Skeletal muscle tissue (tissue), 3 donors: ENCODE measurements at regions not wholly inside any gene's neighbourhood (a gene's known extent, or its start where the extent isn't known, plus 50 kb on each side); places are given as distances from the start of the nearest gene placed in this dataset.

ENCODE experiments used
- H3K27ac ChIP-seq: one replicate; pipeline ENCODE4 v1.7.0; 2013; ENCODE audit warnings: mild to moderate bottlenecking, low read depth, low read length, inconsistent platforms
- H3K27me3 ChIP-seq, 3 donors: one replicate each; pipeline ENCODE4 v1.7.0; 2013; ENCODE audit warnings: low read length in 3 of 3; ENCODE audit not compliant: control insufficient read depth in 3 of 3, insufficient read depth in 3 of 3
- H3K36me3 ChIP-seq, 3 donors: one replicate each; pipeline ENCODE4 v1.7.0; 2013; ENCODE audit warnings: low read length in 3 of 3; ENCODE audit not compliant: control insufficient read depth in 3 of 3, insufficient read depth in 3 of 3
- H3K4me1 ChIP-seq, 3 donors: one replicate each; pipeline ENCODE4 v1.7.0; 2013; ENCODE audit warnings: low read length in 3 of 3, mild to moderate bottlenecking in 3 of 3; ENCODE audit not compliant: control insufficient read depth in 3 of 3, insufficient read depth in 3 of 3
- H3K4me3 ChIP-seq, 3 donors: one replicate each; pipeline ENCODE4 v1.7.0; 2013; ENCODE audit warnings: low read length in 3 of 3
- H3K9ac ChIP-seq, 3 donors: one replicate each; pipeline ENCODE4 v1.7.0; 2013; ENCODE audit warnings: low read length in 3 of 3, mild to moderate bottlenecking in 3 of 3, moderate library complexity in 2 of 3, low read depth in 1 of 3
- H3K9me3 ChIP-seq, 3 donors: one replicate each; pipeline ENCODE4 v1.7.0; 2013; ENCODE audit warnings: low read length in 3 of 3; ENCODE audit not compliant: control insufficient read depth in 3 of 3
- donor health status: Osteomylitis.

DNA sequence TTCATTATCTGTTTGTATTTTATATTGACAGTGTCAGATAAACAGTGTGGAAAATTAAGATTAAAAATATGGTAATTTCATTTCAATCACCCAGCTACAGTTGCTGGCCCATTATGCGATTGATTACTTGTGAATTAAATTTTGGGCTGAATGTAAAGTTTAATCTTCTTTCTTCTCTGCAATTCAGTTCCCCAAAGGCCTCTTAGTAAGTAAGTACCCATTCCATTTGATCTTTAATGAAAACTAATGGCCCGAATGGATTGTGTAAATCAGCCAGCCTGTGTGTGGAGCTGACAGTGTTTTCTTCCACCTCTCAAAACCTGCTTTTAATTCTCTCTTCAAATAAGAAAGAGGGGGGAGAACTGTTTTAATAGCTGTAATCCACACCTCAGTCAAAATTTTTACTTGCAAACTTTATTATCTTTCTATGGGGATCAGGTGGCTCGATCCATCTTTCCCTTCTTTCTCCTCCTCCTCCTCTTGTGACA lies 307.1 kb downstream of the IL20RB start:
- Histone ChIP-seq H3K27me3 (peaks cover 0 to 2% (median 0%) of the 10 kb centered on the region in 3 donors), H3K9me3 (no peaks in the 10 kb centered on the region), H3K4me3 (no peak overlapping the region), H3K9ac (no peak overlapping the region), H3K27ac (no peak overlapping the region), H3K36me3 (no peaks in the 10 kb centered on the region), H3K4me1 (no peaks in the 10 kb centered on the region)

DNA sequence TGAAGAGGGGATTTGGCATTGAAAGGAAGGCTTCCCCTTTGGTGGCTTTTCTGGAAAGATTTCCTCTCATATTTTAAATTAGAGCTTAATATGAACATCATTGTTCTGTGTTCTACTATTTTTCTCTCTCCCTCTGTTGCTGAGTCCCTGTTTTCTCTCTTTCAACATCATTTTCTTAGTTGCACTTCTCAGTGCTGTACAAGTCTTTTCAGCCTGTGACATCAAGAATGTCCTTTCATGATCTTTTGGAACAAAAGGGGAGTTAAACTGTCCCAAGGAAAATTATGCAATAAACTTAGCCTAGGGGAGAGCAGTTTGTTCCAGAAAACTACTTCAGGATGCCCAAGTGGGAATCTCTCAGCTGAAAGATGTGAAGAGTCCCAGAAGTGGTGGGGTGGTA lies 325.1 kb downstream of the IL20RB start:
- Histone ChIP-seq H3K9ac (no peak overlapping the region), H3K4me1 (no peaks in the 10 kb centered on the region), H3K27me3 (no peaks in the 10 kb centered on the region), H3K4me3 (no peak overlapping the region), H3K27ac (no peak overlapping the region), H3K36me3 (no peaks in the 10 kb centered on the region), H3K9me3 (no peaks in the 10 kb centered on the region)

DNA sequence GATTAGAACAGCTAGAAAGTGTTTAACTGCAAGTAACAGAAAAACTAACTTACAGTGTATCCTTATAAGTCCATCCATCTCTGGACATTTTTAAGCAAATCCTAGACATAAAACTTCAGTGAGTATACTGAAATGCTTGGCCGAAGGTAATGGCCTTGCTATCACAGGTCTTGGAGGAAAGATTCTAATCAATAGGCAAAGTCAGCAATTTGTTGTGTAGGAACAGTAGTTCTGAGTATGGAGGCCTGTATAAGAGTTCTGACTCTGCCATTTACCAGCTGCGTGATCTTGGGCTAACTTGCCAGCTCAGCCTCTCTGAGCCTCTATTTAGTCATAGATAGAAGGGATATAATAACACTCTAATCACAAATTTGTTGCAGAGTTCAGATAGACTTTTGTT lies 328.1 kb downstream of the IL20RB start:
- Histone ChIP-seq H3K4me3 (no peak overlapping the region), H3K27me3 (no peaks in the 10 kb centered on the region), H3K4me1 (no peaks in the 10 kb centered on the region), H3K9ac (no peak overlapping the region), H3K9me3 (no peaks in the 10 kb centered on the region), H3K36me3 (no peaks in the 10 kb centered on the region), H3K27ac (no peak overlapping the region)

- Histone ChIP-seq H3K9ac (no peak overlapping the region), H3K27ac (no peak overlapping the region), H3K27me3 (no peaks in the 10 kb centered on the region), H3K36me3 (no peaks in the 10 kb centered on the region), H3K4me1 (no peaks in the 10 kb centered on the region), H3K9me3 (no peaks in the 10 kb centered on the region), H3K4me3 (no peak overlapping the region)
These were observed 335.3 kb downstream of the IL20RB start for GRCh38 chr3:137293086-137293485.

- no peak overlapping the region for H3K27ac ChIP-seq
- no peak overlapping the region for H3K9ac ChIP-seq
- H3K4me1 ChIP-seq: no peaks in the 10 kb centered on the region
- no peaks in the 10 kb centered on the region for H3K36me3 ChIP-seq
- no peaks in the 10 kb centered on the region for H3K27me3 ChIP-seq
- no peaks in the 10 kb centered on the region for H3K9me3 ChIP-seq
- H3K4me3 ChIP-seq: no peak overlapping the region
These were observed 336.4 kb downstream of the IL20RB start for GRCh38 chr3:137294139-137294538.

- Histone ChIP-seq H3K4me3 (no peak overlapping the region), H3K27ac (no peak overlapping the region), H3K36me3 (no peaks in the 10 kb centered on the region), H3K4me1 (no peaks in the 10 kb centered on the region), H3K9ac (no peak overlapping the region), H3K27me3 (no peaks in the 10 kb centered on the region), H3K9me3 (no peaks in the 10 kb centered on the region)
These were observed 337.1 kb downstream of the IL20RB start for GRCh38 chr3:137294839-137295238.

DNA sequence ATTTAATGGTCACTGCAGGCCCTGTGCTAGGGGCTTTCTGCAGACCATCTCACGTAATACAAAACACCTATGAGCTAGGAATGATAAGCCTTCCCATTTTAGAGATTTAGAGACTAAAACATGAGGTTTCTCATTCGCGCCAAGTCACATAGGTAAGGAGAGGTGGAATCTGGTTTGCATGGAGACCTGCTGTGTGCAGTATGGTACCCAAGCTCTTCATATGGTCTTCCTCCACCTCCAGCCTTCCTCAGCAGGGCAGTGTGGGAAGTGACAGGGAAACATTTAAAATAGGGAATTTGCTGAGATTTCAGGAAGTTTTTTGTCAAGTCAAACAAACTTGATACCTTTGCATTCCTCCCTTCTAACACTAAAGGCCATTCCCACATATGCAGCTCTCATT lies 337.6 kb downstream of the IL20RB start:
- Histone ChIP-seq H3K27ac (no peak overlapping the region), H3K36me3 (no peaks in the 10 kb centered on the region), H3K9ac (no peak overlapping the region), H3K9me3 (no peaks in the 10 kb centered on the region), H3K4me3 (no peak overlapping the region), H3K27me3 (no peaks in the 10 kb centered on the region), H3K4me1 (no peaks in the 10 kb centered on the region)

- Histone ChIP-seq H3K36me3 (no peaks in the 10 kb centered on the region), H3K27ac (no peak overlapping the region), H3K9me3 (no peaks in the 10 kb centered on the region), H3K27me3 (no peaks in the 10 kb centered on the region), H3K4me1 (no peaks in the 10 kb centered on the region), H3K9ac (no peak overlapping the region), H3K4me3 (no peak overlapping the region)
These were observed 338.3 kb downstream of the IL20RB start for GRCh38 chr3:137296116-137296515.

DNA sequence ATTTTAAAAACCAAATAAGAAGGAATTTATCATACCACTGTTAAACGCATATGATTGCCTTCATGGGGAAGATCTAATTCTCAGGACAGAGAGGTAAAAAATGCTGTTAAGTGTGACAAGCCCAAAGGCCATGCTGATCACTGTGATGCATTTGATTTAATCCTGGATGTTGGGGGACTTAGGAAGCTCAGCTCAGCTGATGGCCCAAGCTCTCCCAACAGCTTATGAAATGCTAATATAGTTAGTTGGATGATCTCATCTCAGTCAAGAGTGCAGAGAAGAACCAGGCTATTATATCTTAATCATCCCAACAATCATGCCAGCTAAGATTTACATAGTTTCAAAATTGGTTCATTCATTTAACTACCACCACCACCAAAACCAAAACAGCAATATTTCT lies 340.0 kb downstream of the IL20RB start:
- Histone ChIP-seq H3K4me3 (no peak overlapping the region), H3K9me3 (no peaks in the 10 kb centered on the region), H3K27ac (no peak overlapping the region), H3K27me3 (no peaks in the 10 kb centered on the region), H3K4me1 (no peaks in the 10 kb centered on the region), H3K36me3 (no peaks in the 10 kb centered on the region), H3K9ac (no peak overlapping the region)

DNA sequence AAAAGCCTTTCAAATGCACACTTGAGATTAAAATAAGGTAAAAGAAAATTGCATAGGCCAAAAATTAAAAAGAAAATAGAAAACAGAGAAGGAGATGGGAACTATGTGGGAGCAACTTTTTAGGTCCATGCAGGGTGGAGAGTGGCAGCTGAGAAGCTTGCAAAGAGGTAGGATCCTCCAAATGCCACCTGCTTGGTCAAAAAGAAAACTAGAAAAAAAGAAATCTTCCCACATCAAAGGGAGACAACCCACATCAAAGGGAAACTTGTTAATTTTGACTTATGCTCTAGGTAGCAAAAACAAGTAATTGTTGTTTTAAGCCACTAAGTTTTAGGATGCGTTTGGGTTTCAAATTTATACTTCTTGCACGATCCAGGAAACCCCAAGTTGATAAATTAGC lies 342.9 kb downstream of the IL20RB start:
- Histone ChIP-seq H3K27ac (no peak overlapping the region), H3K4me1 (no peaks in the 10 kb centered on the region), H3K27me3 (no peaks in the 10 kb centered on the region), H3K9me3 (no peaks in the 10 kb centered on the region), H3K36me3 (no peaks in the 10 kb centered on the region), H3K4me3 (no peak overlapping the region), H3K9ac (no peak overlapping the region)
